ENCODE measurements at regions not wholly inside any gene's neighbourhood (a gene's known extent, or its start where the extent isn't known, plus 50 kb on each side); places are given as distances from the start of the nearest gene placed in this dataset.

DNA sequence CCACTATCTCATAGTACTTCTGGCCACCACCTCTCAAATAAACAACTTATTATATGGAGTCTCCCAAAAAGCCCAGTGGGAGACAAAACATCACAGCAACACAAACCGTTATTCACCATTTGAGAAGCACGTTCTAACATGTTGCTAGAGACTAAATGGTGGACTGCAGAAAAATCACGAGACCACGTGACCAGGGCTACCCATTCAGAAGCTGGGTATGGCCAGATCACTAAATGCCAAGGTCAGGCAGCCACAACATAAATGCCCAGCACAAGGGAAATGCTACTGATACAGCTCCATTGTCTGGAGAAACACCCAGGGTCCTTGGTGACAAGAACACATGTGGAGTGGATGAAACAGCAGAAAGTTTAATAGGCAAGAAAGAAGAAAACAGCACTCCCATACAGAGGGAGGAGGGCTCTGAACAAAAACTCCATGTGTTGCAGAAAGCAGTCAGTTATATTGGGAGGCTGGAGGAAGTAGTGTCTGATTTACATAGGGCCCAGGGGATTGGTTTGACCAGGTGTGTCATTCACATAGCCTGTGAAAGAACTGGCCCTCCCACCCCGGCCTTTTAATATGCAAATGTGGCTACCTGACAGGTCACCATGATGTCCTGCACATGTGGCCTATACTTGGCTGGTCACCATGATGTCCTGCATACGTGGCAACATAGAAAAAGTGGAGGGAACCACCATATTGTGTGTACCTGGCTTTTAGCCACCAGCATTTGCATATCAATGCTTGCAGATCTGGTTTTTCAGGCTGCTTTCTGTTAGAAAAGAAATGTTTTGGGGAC is 97.2 kb downstream of the TRIM36 start:
- Mint-ChIP-seq H3K36me3 (ENCODE audit: low read depth) (no peaks in the 10 kb centered on the region), H3K27ac (no peak overlapping the region), H3K4me1 (ENCODE audit: low read depth) (peaks cover 11% of the 10 kb centered on the region; the same call in 1 of the 2 replicates), H3K4me3 (no peak overlapping the region), H3K9me3 (no peaks in the 10 kb centered on the region), H3K27me3 (ENCODE audit: insufficient read depth) (peaks cover 4% of the 10 kb centered on the region)
- DNase-seq = no peak
- TF ChIP-seq, protein P1, sequence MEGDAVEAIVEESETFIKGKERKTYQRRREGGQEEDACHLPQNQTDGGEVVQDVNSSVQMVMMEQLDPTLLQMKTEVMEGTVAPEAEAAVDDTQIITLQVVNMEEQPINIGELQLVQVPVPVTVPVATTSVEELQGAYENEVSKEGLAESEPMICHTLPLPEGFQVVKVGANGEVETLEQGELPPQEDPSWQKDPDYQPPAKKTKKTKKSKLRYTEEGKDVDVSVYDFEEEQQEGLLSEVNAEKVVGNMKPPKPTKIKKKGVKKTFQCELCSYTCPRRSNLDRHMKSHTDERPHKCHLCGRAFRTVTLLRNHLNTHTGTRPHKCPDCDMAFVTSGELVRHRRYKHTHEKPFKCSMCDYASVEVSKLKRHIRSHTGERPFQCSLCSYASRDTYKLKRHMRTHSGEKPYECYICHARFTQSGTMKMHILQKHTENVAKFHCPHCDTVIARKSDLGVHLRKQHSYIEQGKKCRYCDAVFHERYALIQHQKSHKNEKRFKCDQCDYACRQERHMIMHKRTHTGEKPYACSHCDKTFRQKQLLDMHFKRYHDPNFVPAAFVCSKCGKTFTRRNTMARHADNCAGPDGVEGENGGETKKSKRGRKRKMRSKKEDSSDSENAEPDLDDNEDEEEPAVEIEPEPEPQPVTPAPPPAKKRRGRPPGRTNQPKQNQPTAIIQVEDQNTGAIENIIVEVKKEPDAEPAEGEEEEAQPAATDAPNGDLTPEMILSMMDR (IDR thresholded peaks at IDR 0.05) = no peak

DNA sequence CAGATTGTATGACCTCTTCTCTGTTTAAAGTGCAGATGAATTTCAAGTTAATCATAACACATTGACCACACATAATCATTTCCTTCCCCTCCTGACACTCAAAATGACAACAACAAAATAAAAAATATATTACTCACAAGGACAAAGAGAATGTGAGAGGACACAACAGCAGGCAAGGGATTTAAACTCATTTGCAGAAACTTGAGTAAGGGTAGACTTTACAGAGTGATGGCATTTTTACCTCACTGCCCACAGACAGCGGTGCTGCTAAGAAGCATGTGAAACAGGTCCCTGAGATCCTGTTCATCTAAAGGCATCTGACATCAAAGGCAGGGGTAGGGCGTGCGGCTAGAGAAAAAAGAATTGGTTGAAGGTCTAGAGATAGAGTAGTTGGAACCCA is 99.0 kb downstream of the TRIM36 start:
- Mint-ChIP-seq H3K27me3 (ENCODE audit: insufficient read depth) (peaks cover 4% of the 10 kb centered on the region; the same call in 1 of the 2 replicates), H3K9me3 (no peaks in the 10 kb centered on the region), H3K4me1 (ENCODE audit: low read depth) (peaks cover 11% of the 10 kb centered on the region; the same call in 1 of the 2 replicates), H3K36me3 (ENCODE audit: low read depth) (no peaks in the 10 kb centered on the region), H3K4me3 (no peak overlapping the region), H3K27ac (no peak overlapping the region)
- no peak for DNase-seq
- TF ChIP-seq, protein P1 (IDR thresholded peaks at IDR 0.05) = no peak

DNA sequence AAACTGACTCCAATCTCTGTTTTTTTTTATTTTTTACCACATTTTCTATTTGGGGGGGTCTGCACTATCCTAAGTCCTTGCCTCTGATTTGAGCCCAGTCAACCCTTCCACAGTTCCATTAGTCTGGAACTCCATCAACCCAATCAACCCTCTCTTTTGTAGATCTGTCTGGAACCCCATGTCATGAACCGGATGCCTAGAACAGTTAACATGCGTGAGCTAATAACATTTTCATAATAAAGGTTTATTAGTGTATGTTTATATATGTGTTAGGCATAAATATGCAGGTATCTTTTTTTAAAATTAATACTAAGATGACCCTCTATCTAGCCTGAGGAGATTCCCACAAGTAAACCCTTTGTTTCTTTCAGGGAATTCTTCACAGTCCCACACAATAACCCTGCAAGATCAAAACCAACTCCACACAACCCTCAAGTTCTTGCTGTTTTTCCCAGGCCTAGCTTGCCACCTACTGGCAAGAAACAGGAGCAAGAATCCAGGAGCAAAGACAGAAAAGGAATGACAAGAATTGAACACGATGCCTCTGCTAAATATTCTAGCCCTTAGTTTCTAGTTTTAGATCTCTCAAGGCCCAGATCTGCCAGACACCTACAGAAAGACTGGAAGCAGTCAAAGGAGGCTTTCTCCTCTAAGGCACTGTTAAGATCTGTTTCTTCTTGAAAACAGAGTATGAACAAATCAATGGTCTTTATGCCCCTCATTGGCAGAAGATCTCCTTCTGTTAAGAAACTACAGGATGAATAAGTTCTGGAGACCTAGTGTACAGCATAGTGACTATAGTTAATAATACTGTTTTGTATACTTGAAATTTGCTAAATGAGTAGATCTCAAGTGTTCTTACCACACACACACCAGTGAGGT is 100.4 kb downstream of the TRIM36 start:
- no peak overlapping the region for H3K4me3 Mint-ChIP-seq
- H3K4me1 Mint-ChIP-seq (ENCODE audit: low read depth) = peaks cover 11% of the 10 kb centered on the region; the same call in 1 of the 2 replicates
- H3K27me3 Mint-ChIP-seq (ENCODE audit: insufficient read depth) = peaks cover 4% of the 10 kb centered on the region; the same call in 1 of the 2 replicates
- no peaks in the 10 kb centered on the region for H3K36me3 Mint-ChIP-seq (ENCODE audit: low read depth)
- peak; percentile 52 for DNase-seq
- H3K27ac Mint-ChIP-seq = no peak overlapping the region
- TF ChIP-seq, protein P1 (IDR thresholded peaks at IDR 0.05) = peak; percentile 82
- no peaks in the 10 kb centered on the region for H3K9me3 Mint-ChIP-seq

DNA sequence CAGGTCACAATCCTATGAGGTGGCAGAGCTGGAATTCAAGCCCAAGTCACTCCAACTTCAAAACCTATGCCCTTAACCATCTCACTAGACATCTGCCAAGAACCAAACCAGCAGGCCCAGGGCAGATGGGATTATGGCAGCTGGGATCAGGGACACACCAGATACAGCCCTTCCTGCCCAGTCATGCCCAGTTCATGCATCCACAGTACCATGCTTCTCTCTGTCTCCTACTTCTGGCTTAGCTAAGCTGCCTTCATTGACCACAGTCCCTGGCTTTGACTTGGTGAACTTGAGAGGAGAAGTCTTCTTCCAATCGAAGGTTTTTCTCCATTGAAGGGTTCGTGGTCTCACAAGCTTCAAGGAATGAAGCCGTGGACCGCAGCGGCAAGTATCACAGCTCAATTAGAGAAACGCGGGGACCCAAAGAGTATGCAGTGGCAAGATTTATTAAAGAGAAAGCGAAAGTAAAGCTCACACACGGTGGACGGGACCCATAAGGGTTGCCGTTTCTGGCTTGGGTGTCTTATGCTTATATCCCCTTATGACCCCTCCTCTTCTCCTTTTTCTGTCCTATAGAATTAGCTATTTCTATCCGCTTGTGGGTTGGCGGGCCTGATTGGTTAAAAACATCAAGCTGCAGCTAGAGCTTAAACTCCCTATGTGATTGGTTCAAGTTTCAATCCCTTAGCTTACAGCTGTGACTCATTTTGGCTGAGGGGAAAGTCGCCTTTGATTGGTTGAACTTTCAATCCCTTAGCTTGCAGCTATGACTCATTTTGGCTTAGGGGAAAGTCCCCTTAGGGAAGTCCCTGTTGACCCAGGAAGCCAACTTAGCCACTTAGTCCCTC is 101.2 kb downstream of the TRIM36 start:
- peak overlapping the region; percentile 29 for H3K4me3 Mint-ChIP-seq
- DNase-seq = peak; percentile 6

More for the DNA sequence above, 101.2 kb downstream of the TRIM36 start:
- Mint-ChIP-seq H3K36me3 (ENCODE audit: low read depth) (no peaks in the 10 kb centered on the region), H3K27me3 (ENCODE audit: insufficient read depth) (peaks cover 4% of the 10 kb centered on the region; the same call in 1 of the 2 replicates), H3K9me3 (no peaks in the 10 kb centered on the region), H3K4me1 (ENCODE audit: low read depth) (peaks cover 11% of the 10 kb centered on the region; the same call in 1 of the 2 replicates), H3K27ac (no peak overlapping the region)
- TF ChIP-seq, protein P1 (IDR thresholded peaks at IDR 0.05) = no peak
